H9 (cell line): ENCODE measurements at regions not wholly inside any gene's neighbourhood (a gene's known extent, or its start where the extent isn't known, plus 50 kb on each side); places are given as distances from the start of the nearest gene placed in this dataset.
A peak's percentile ranks its signal among the peaks of the same experiment; 100 is the strongest.

ENCODE experiments used
- DNase-seq: peaks from one replicate; pipeline ENCODE4 v3.0.0-alpha.2; 2017
- H2AFZ ChIP-seq: one replicate; pipeline ENCODE4 v1.6.1; 2013; ENCODE audit warnings: mild to moderate bottlenecking, low read length, control low read depth, moderate library complexity
- H2AK5ac ChIP-seq: 2 replicates; pipeline ENCODE4 v1.6.1; 2013; ENCODE audit warnings: low read length, control low read depth, mixed read lengths; ENCODE audit not compliant: insufficient read length
- H2BK120ac ChIP-seq: one replicate; pipeline ENCODE4 v1.6.1; 2013; ENCODE audit warnings: low read depth, mild to moderate bottlenecking, low read length, control low read depth, inconsistent platforms; ENCODE audit not compliant: poor library complexity, severe bottlenecking
- H2BK12ac ChIP-seq: 2 replicates; pipeline ENCODE4 v1.6.1; 2013; ENCODE audit warnings: low read length, control low read depth, mixed read lengths, low read depth; ENCODE audit not compliant: insufficient read length
- H2BK15ac ChIP-seq: 2 replicates; pipeline ENCODE4 v1.6.1; 2013; ENCODE audit warnings: low read depth, low read length, control low read depth
- H2BK20ac ChIP-seq: one replicate; pipeline ENCODE4 v1.6.1; 2013; ENCODE audit warnings: low read depth, mild to moderate bottlenecking, low read length, control low read depth, inconsistent platforms; ENCODE audit not compliant: poor library complexity, severe bottlenecking
- H2BK5ac ChIP-seq: 2 replicates; pipeline ENCODE4 v1.6.1; 2013; ENCODE audit warnings: low read length, control low read depth, mixed read lengths; ENCODE audit not compliant: insufficient read length
- H3K14ac ChIP-seq: 2 replicates; pipeline ENCODE4 v1.6.1; 2013; ENCODE audit warnings: low read length, control low read depth; ENCODE audit not compliant: insufficient read depth
- H3K18ac ChIP-seq: 2 replicates; pipeline ENCODE4 v1.6.1; 2013; ENCODE audit warnings: low read depth, mild to moderate bottlenecking, mixed read lengths, low read length, control low read depth; ENCODE audit not compliant: insufficient read length
- H3K23ac ChIP-seq: 2 replicates; pipeline ENCODE4 v1.6.1; 2013; ENCODE audit warnings: low read length, control low read depth, mixed read lengths, low read depth; ENCODE audit not compliant: insufficient read length
- H3K23me2 ChIP-seq: 2 replicates; pipeline ENCODE4 v1.6.1; 2013; ENCODE audit warnings: low read depth, mild to moderate bottlenecking, mixed read lengths, low read length, control low read depth; ENCODE audit not compliant: insufficient read length, poor library complexity, severe bottlenecking
- H3K27ac ChIP-seq: 2 replicates; pipeline ENCODE4 v1.5.1; 2013; ENCODE audit warnings: low read length, control low read depth, mixed read lengths, low read depth; ENCODE audit not compliant: insufficient read length
- H3K27me3 ChIP-seq: 2 replicates; pipeline ENCODE4 v1.6.1; 2013; ENCODE audit warnings: low read length, control low read depth, inconsistent platforms; ENCODE audit not compliant: insufficient read depth
- H3K4ac ChIP-seq: 2 replicates; pipeline ENCODE4 v1.6.1; 2013; ENCODE audit warnings: low read depth, mild to moderate bottlenecking, control low read depth, inconsistent platforms, low read length, moderate library complexity
- H3K4me1 ChIP-seq: 2 replicates; pipeline ENCODE4 v1.6.1; 2013; ENCODE audit warnings: low read length, control low read depth, inconsistent platforms; ENCODE audit not compliant: insufficient read depth
- H3K4me2 ChIP-seq: 2 replicates; pipeline ENCODE4 v1.6.1; 2013; ENCODE audit warnings: low read length, control low read depth, mixed read lengths; ENCODE audit not compliant: insufficient read length, insufficient read depth
- H3K56ac ChIP-seq: 2 replicates; pipeline ENCODE4 v1.6.1; 2013; ENCODE audit warnings: low read depth, mild to moderate bottlenecking, mixed read lengths, low read length, control low read depth; ENCODE audit not compliant: insufficient read length
- H3K79me1 ChIP-seq: 2 replicates; pipeline ENCODE4 v1.6.1; 2013; ENCODE audit warnings: low read depth, mild to moderate bottlenecking, moderate library complexity, low read length, control low read depth, inconsistent platforms; ENCODE audit not compliant: insufficient read depth, poor library complexity, severe bottlenecking
- H3K79me2 ChIP-seq: 2 replicates; pipeline ENCODE4 v1.6.1; 2013; ENCODE audit warnings: low read length, control low read depth, inconsistent platforms; ENCODE audit not compliant: insufficient read depth
- H3K9ac ChIP-seq: 2 replicates; pipeline ENCODE4 v1.6.1; 2013; ENCODE audit warnings: low read length, control low read depth, mixed read lengths; ENCODE audit not compliant: insufficient read length; ENCODE audit errors: extremely low read depth
- H3K9me3 ChIP-seq: one replicate; pipeline ENCODE4 v1.6.1; 2013; ENCODE audit warnings: low read depth, low read length, inconsistent platforms; ENCODE audit not compliant: control insufficient read depth
- H3T11ph ChIP-seq: one replicate; pipeline ENCODE4 v1.6.1; 2013; ENCODE audit warnings: mild to moderate bottlenecking, low read length, control low read depth, inconsistent platforms
- H4K20me1 ChIP-seq: one replicate; pipeline ENCODE4 v1.6.1; 2013; ENCODE audit not compliant: control insufficient read depth, insufficient read length, insufficient read depth
- H4K5ac ChIP-seq: 2 replicates; pipeline ENCODE4 v1.6.1; 2013; ENCODE audit warnings: low read depth, mild to moderate bottlenecking, mixed read lengths, low read length, control low read depth; ENCODE audit not compliant: insufficient read length
- H4K8ac ChIP-seq: replicated peaks from 2 replicates; pipeline ENCODE4 v1.6.1; 2013; ENCODE audit warnings: low read length, control low read depth, mixed read lengths, low read depth; ENCODE audit not compliant: insufficient read length
- H4K91ac ChIP-seq: 2 replicates; pipeline ENCODE4 v1.6.1; 2013; ENCODE audit warnings: low read depth, mild to moderate bottlenecking, moderate library complexity, mixed read lengths, low read length, control low read depth; ENCODE audit not compliant: insufficient read length
- H3K27ac Mint-ChIP-seq, 3 experiments: 2 replicates in 2 of 3; 3 replicates in 1 of 3; pipeline ENCODE4 v1.8.0; 2020 to 2021; ENCODE audit warnings: mixed read lengths in 3 of 3, mild to moderate bottlenecking in 1 of 3, moderate library complexity in 1 of 3
- H3K27me3 Mint-ChIP-seq: 2 replicates; pipeline ENCODE4 v1.8.0; 2021; ENCODE audit warnings: low read depth, mild to moderate bottlenecking, moderate library complexity, mixed read lengths
- H3K36me3 Mint-ChIP-seq, 3 experiments: 2 replicates in 2 of 3; 3 replicates in 1 of 3; pipeline ENCODE4 v1.8.0; 2020 to 2021; ENCODE audit warnings: low read depth in 3 of 3, mixed read lengths in 3 of 3; ENCODE audit not compliant: insufficient read depth in 1 of 3
- H3K4me1 Mint-ChIP-seq, 2 experiments: 2 replicates each; pipeline ENCODE4 v1.8.0; 2020; ENCODE audit warnings: mixed read lengths in 2 of 2
- H3K4me3 Mint-ChIP-seq, 2 experiments: 2 replicates in 1 of 2; 3 replicates in 1 of 2; pipeline ENCODE4 v1.8.0; 2020 to 2021; ENCODE audit warnings: mild to moderate bottlenecking in 2 of 2, mixed read lengths in 2 of 2, moderate library complexity in 1 of 2
- H3K9me3 Mint-ChIP-seq, 2 experiments: 2 replicates in 1 of 2; 3 replicates in 1 of 2; pipeline ENCODE4 v1.8.0; 2020; ENCODE audit warnings: mild to moderate bottlenecking in 2 of 2, mixed read lengths in 2 of 2, moderate library complexity in 1 of 2
- whole genome bisulfite sequencing: extraction: QIAGEN DNeasy Blood & Tissue Kit; methylation state at CpG from one replicate; pipeline ENCODE4 v1.1.7; 2013; ENCODE audit warnings: missing lambda C conversion rate, low lambda C conversion rate, mixed read lengths; ENCODE audit not compliant: insufficient read length; ENCODE audit errors: extremely low coverage; 5-methylcytosine and 5-hydroxymethylcytosine counted together
- TF ChIP-seq, protein P1 (sequence below): fragments of 200-600 bp; sonication (generic); conservative IDR thresholded peaks from 3 replicates; pipeline ENCODE4 v1.8.0; 2021; ENCODE audit warnings: antibody characterized with exemption, mild to moderate bottlenecking

DNA sequence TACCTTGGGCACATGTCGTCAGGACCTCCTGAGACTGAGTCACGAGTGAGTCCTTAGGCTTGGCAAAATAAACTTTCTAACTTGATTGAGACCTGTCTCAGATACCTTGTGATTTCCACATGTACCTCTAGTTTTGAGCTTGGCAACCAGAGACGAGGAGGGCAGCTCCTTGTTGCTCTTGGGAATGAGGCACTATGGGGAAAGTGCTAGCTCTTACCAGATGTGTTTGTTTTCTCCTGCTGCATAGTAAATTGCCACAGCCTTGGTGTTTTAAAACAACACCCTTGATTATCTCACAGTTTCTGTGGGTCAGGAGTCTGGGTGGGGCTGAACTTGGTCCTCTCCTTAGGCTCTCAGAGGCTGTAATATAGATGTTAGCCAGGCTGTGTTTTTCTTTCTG, 59.1 kb upstream of the MAML3 start:
- Histone ChIP-seq H2AFZ (no peak overlapping the region), H3K56ac (no peak overlapping the region), H2BK12ac (no peak overlapping the region), H2BK20ac (no peak overlapping the region), H4K5ac (no peak overlapping the region), H3K14ac (no peak overlapping the region), H3K79me1 (no peaks in the 10 kb centered on the region), H3K9me3 (no peaks in the 10 kb centered on the region), H3K23me2 (no peaks in the 10 kb centered on the region), H3K23ac (no peak overlapping the region), H3K4me2 (no peak overlapping the region), H4K8ac (no peak overlapping the region), H4K20me1 (no peaks in the 10 kb centered on the region), H2BK15ac (no peak overlapping the region), H3K79me2 (no peaks in the 10 kb centered on the region), H3K27ac (no peak overlapping the region), H3K27me3 (no peaks in the 10 kb centered on the region), H3K4me1 (peaks cover 7% of the 10 kb centered on the region), H3K9ac (no peak overlapping the region), H2BK5ac (no peak overlapping the region), H3K18ac (no peak overlapping the region), H3T11ph (no peak overlapping the region), H2AK5ac (no peak overlapping the region), H2BK120ac (no peak overlapping the region), H3K4ac (no peak overlapping the region), H4K91ac (no peak overlapping the region)
- Mint-ChIP-seq H3K4me1 (peaks cover 17 to 23% of the 10 kb centered on the region in 2 experiments), H3K27ac (peak overlapping the region in 1 of 3 experiments; percentile 30; a peak in 1 of 7 replicates), H3K9me3 (no peaks in the 10 kb centered on the region), H3K27me3 (peaks cover 8% of the 10 kb centered on the region), H3K4me3 (no peak overlapping the region), H3K36me3 (no peaks in the 10 kb centered on the region; a peak in 1 of 7 replicates)
- DNase-seq, result no peak
- TF ChIP-seq, protein P1, sequence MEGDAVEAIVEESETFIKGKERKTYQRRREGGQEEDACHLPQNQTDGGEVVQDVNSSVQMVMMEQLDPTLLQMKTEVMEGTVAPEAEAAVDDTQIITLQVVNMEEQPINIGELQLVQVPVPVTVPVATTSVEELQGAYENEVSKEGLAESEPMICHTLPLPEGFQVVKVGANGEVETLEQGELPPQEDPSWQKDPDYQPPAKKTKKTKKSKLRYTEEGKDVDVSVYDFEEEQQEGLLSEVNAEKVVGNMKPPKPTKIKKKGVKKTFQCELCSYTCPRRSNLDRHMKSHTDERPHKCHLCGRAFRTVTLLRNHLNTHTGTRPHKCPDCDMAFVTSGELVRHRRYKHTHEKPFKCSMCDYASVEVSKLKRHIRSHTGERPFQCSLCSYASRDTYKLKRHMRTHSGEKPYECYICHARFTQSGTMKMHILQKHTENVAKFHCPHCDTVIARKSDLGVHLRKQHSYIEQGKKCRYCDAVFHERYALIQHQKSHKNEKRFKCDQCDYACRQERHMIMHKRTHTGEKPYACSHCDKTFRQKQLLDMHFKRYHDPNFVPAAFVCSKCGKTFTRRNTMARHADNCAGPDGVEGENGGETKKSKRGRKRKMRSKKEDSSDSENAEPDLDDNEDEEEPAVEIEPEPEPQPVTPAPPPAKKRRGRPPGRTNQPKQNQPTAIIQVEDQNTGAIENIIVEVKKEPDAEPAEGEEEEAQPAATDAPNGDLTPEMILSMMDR, result no peak
- no CpG with 5 or more reads among the region's 3 CpGs for WGBS
